GM13977 (cell line): ENCODE measurements at regions not wholly inside any gene's neighbourhood (a gene's known extent, or its start where the extent isn't known, plus 50 kb on each side); places are given as distances from the start of the nearest gene placed in this dataset.
"Not testable (repeated sequence)": the region's sequence is repeated elsewhere in the genome, so short reads cannot be mapped to it uniquely, and the experiment has no call there.

Source experiments
- DNase-seq: peaks from one replicate; pipeline ENCODE4 v3.0.0; 2012; ENCODE audit warnings: low spot score
- in situ Hi-C: fragments of 300-500 bp; cut with MboI; formaldehyde crosslinking; loops from one replicate; pipeline ENCODE4 v1.12.0; 2022; ENCODE audit warnings: low sequenced_read_pairs, low pct_unique_long_range_greater_than_20kb, mixed read lengths, inconsistent platforms; ENCODE audit not compliant: unreplicated experiment
- TF ChIP-seq, protein P1 (sequence below): IDR thresholded peaks from 2 replicates; pipeline ENCODE4 v1.5.1; 2012; ENCODE audit warnings: mild to moderate bottlenecking, control low read depth; ENCODE audit not compliant: insufficient read depth; ENCODE audit errors: extremely low read depth, missing control alignments

DNA sequence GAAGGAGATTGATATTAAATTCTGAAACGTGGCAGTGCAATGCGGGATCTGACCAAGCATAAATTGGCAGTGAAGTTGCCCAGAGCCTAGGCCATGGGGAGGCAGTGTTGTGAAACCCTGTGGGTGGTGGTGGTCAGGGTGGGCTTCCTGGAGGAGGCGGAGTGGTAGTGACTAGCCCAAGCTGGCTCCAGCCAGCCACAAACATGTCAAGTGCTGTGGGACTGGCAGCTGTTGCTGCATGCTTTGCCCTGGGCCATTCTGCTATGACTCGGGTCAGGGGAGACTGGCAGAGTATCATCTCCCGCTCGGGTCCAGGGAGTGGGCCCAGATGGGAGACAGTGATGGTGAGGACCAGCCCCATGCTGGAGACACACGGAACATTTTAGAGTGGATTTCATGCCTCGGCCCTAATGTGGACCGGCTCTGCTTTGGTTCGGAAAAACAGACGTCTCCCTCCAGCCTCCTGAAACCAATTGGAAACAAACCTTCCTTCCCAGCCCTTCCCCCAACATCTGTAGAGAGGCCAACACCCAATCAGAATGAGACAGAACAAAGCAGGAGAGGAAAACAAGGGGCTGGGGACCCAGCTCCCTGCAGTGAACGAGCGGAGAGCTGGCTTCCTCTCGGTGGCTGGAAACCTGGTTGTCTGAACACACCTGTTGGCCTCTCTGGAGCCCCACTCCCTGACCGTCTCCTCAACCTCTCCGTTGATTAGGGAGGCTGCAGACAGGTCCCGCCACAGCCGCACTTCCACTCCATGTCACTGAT, 58.2 kb downstream of the TMEM270 start:
- in situ Hi-C loops = no loop called here

DNA sequence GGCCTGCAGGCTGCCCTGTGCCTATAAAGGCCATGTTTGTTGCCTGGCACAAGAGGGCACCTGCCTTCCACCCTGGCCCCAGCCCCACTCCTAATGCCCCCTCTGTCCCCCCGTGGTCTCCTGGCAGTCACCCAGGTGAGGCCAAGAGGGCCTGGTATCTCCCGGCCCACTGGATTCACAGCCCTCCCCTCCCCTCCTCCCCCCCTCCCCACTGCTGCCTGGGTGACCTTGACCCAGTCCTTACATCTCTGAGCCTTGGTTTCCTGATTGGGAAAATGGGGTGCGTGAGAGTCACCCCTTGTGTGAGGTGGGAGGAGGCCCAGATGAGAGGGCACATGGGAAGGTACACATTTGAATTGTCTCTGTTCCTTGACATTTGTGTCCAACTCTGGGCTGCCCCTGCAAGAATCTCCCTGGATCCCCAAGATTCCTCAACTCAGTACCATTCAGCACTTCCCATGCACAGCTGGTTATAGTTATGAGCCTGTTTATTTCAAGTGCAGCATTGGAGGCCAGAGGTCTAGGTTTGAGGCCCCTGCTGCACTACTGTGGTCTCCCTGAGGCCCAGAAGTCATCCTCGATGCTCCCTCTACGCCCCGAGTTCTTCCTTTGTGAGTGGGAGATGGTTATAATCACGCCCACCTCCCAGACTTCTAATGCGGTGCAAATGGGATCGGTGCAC, 58.9 kb downstream of the TMEM270 start:
- in situ Hi-C loops = no loop called here
- no peak for DNase-seq
- TF ChIP-seq, protein P1, sequence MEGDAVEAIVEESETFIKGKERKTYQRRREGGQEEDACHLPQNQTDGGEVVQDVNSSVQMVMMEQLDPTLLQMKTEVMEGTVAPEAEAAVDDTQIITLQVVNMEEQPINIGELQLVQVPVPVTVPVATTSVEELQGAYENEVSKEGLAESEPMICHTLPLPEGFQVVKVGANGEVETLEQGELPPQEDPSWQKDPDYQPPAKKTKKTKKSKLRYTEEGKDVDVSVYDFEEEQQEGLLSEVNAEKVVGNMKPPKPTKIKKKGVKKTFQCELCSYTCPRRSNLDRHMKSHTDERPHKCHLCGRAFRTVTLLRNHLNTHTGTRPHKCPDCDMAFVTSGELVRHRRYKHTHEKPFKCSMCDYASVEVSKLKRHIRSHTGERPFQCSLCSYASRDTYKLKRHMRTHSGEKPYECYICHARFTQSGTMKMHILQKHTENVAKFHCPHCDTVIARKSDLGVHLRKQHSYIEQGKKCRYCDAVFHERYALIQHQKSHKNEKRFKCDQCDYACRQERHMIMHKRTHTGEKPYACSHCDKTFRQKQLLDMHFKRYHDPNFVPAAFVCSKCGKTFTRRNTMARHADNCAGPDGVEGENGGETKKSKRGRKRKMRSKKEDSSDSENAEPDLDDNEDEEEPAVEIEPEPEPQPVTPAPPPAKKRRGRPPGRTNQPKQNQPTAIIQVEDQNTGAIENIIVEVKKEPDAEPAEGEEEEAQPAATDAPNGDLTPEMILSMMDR = no peak

More for the DNA sequence above, 58.2 kb downstream of the TMEM270 start:
- TF ChIP-seq, protein P1 = no peak
- no peak for DNase-seq

DNA sequence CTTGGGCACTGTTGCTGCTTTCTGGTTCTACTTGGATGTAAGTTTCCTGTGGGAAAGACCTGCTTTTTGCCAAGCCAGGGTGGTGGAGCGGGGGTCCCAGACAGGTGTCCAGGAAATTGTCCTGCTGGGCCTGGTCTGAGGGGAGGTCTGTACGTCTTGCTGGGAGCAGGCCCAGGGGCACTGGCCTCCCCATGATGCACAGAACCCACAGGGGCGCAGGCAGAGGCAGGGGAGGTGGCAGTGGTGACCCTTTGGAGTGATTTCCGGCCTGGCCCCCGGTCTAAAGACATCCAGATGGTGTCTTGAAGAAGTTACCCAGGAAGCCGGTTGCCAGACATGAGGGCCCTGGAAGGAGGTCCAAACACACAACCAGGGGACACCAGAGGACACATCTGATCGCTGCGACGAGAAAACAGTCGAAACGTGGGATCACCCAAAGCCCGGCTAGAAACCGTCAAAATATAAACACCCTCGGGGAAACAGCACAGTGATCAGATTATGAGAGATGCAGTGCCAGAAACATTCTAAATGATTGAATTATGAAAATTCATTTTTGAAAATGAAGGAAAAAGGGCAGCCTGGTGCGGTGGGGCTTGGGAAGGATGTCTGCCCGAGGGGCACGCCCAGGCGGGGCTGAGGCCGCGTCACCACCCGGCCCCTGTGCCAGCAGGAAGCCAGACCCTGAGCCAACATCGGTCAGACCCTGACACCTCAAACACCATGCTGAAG, 59.6 kb downstream of the TMEM270 start:
- no peak for DNase-seq
- TF ChIP-seq, protein P1 = no peak
- in situ Hi-C loops = no loop called here

DNA sequence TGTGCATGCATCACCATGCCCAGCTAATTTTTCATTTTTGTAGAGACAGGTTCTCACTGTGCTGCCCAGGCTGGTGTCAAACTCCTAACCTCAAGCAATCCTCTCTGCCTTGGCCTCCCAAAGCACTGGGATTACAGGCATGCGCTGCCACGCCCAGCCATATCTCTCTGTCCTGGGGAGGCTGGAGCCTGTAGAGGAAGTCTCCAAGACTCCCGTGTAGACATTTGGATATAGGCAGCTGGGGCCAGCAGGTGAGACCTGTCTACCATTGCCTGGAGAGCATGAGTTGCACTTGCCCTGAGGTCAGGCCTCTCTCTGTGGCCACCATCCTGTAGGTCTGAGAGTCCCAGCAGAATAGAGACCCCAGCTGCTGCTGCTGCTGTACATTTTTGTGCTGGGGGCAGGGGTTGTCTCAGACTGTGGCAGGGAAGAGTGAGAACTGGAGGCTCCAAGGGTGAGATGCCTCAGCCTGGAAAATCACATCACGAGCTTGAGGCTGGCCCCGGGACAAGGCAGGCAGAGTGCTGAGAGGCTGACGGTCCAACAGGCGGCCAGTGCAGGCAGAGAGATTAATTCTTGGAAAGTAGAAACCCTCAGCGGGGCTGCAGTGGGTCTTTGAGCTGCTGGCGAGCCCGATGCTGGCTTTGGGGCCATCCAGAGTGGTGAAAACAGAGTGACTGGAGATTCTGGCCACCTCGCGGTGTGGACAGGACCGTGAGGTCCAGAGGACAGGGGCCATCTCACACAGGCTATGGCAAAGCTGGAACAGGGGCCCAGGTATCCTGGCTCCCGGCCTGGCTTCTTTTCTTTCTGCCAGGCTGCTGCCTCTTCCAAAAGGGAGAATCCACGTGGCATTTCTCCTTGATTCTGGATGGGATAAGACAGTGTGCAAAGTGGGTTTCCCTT, 60.9 kb downstream of the TMEM270 start:
- in situ Hi-C loops = no loop called here
- DNase-seq = no peak
- TF ChIP-seq, protein P1 = no peak

DNA sequence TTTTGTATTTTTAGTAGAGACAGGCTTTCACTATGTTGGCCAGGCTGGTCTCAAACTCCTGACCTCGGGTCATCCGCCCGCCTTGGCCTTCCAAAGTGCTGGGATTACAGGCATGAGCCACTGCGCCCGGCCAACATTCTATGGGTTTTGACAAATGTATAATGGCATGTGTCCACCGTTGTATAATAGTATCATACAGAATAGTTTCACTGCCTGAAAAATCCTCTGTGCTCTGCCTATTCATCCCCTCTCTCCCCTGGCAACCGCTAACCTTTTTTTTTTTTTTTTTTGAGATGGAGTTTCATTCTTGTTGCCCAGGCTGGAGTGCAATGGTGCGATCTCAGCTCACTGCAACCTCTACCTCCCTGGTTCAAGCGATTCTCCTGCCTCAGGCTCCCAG, 67.7 kb downstream of the TMEM270 start:
- in situ Hi-C loops, DNase-seq: not testable (repeated sequence)

DNA sequence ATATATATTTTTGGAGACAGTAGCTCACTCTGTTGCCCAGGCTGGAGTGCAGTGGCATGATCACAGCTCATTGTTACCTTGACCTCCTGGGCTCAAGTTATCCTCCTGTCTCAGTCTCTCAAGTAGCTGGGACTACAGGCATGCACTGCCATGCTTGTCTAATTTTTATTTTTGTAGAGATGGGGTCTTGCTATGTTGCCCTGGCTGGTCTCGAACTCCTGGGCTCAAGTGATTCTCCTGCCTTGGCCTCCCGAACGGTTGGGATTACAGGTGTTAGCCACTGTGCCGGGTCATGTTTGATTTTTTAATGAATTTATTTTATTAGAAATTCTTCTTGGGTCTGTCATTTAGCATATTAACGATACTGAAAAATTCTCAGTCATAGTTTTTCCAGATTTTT, 70.5 kb downstream of the TMEM270 start:
- TF ChIP-seq, protein P1 = no peak
- no peak for DNase-seq
- in situ Hi-C loops = no loop called here
